ENCODE measurements at regions not wholly inside any gene's neighbourhood (a gene's known extent, or its start where the extent isn't known, plus 50 kb on each side); places are given as distances from the start of the nearest gene placed in this dataset.

- H2AFZ ChIP-seq (replicated peaks) = no peak overlapping the region
- H3K36me3 ChIP-seq = no peaks in the 10 kb centered on the region
- H3K9ac ChIP-seq = no peak overlapping the region
- Mint-ChIP-seq H3K4me1 (peaks cover 28% of the 10 kb centered on the region), H3K4me3 (no peak overlapping the region), H3K36me3 (no peaks in the 10 kb centered on the region), H3K27ac (no peak overlapping the region), H3K27me3 (ENCODE audit: insufficient read depth, low read depth) (peaks cover 2% of the 10 kb centered on the region), H3K9me3 (no peaks in the 10 kb centered on the region)
- H4K20me1 ChIP-seq (ENCODE audit: low read depth) = no peaks in the 10 kb centered on the region
- H3K27me3 ChIP-seq = no peaks in the 10 kb centered on the region
- no peak overlapping the region for H3K27ac ChIP-seq
- no peaks in the 10 kb centered on the region for H3F3A ChIP-seq (ENCODE audit: low read depth)
- TF ChIP-seq CTCF (IDR thresholded peaks at IDR 0.05) (no peak), EZH2 (IDR thresholded peaks at IDR 0.05) (no peak), EZH2phosphoT487 (IDR thresholded peaks at IDR 0.05) (no peak)
- H3K4me3 ChIP-seq = no peak overlapping the region
- no peak for DNase-seq (ENCODE audit: low spot score)
- peaks cover 7% of the 10 kb centered on the region for H3K4me1 ChIP-seq
- H3K79me2 ChIP-seq (ENCODE audit: low read depth) = no peaks in the 10 kb centered on the region
- H3K4me2 ChIP-seq = no peak overlapping the region
- no peaks in the 10 kb centered on the region for H3K9me3 ChIP-seq (ENCODE audit: low read depth)
These were observed 180.1 kb downstream of the EN1 start for GRCh38 chr2:118667348-118667747.

DNA sequence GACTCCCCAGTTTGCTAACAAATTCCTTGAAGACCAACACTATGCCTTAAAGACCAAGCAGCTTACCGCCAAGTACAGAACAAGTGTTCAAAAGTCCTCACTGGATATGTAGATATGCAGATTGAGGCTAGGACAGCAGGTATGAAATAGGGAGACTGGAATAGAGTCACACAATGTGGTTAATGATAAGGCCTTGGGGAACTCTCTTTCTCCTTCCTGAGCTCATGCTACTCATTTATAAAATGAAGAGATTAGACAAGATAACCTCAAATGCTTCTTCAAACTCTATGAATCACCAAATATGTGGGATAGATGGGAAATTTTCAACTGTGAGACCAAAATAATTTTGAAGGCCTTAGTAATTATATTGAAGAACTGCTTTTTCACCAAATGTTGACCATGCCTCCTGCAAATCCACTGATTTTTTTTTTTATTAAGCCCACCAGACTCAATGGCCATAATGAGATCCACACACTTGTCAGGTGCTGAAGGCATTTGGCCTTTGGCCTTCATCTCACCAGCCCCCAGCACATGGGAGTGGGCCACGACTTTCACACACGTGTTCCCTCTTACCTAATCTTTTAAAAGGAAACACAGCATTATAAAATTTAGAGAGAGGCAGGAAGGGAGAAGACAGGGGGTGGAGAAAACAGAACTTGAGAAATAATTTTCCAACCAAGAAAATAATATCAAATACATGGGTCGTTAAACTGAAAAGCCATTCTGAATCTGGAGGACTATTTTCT, 181.5 kb downstream of the EN1 start:
- no peaks in the 10 kb centered on the region for H3K9me3 Mint-ChIP-seq
- Histone ChIP-seq H3K9ac (no peak overlapping the region), H3K4me3 (no peak overlapping the region), H3K27me3 (no peaks in the 10 kb centered on the region), H2AFZ (replicated peaks) (no peak overlapping the region), H3K27ac (no peak overlapping the region), H3K79me2 (ENCODE audit: low read depth) (no peaks in the 10 kb centered on the region), H4K20me1 (ENCODE audit: low read depth) (no peaks in the 10 kb centered on the region), H3K36me3 (no peaks in the 10 kb centered on the region), H3K4me2 (no peak overlapping the region), H3F3A (ENCODE audit: low read depth) (no peaks in the 10 kb centered on the region), H3K9me3 (ENCODE audit: low read depth) (no peaks in the 10 kb centered on the region), H3K4me1 (peaks cover 7% of the 10 kb centered on the region)
- H3K27me3 Mint-ChIP-seq (ENCODE audit: insufficient read depth, low read depth) = no peaks in the 10 kb centered on the region
- no peak overlapping the region for H3K27ac Mint-ChIP-seq
- no peaks in the 10 kb centered on the region for H3K36me3 Mint-ChIP-seq
- no peak overlapping the region for H3K4me3 Mint-ChIP-seq
- TF ChIP-seq EZH2 (IDR thresholded peaks at IDR 0.05) (no peak), EZH2phosphoT487 (IDR thresholded peaks at IDR 0.05) (no peak), CTCF (IDR thresholded peaks at IDR 0.05) (no peak)
- peaks cover 21% of the 10 kb centered on the region for H3K4me1 Mint-ChIP-seq
- no peak for DNase-seq (ENCODE audit: low spot score)

DNA sequence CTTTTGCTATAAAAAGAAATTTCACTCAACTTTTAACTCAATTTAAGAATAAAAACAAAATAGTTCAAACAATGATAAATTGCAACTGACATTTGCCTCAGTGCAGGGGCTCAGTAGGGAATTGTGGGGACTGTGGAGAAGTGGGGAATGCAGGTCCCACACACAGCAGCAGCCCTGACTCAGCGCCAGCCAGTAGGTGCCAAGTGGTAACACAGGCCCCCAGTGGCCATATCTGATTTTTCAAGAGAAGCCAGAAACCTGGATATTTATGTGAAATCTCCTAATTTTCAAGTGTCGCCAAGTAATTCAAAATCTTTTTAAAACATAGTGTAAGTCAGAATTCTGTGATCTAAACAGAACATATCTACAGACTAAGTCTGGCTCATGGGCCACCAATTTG, 186.3 kb downstream of the EN1 start:
- Mint-ChIP-seq H3K36me3 (no peaks in the 10 kb centered on the region), H3K27ac (no peak overlapping the region), H3K9me3 (no peaks in the 10 kb centered on the region), H3K27me3 (ENCODE audit: insufficient read depth, low read depth) (no peaks in the 10 kb centered on the region), H3K4me1 (no peaks in the 10 kb centered on the region), H3K4me3 (no peak overlapping the region)
- H3K36me3 ChIP-seq = no peaks in the 10 kb centered on the region
- no peaks in the 10 kb centered on the region for H3K27me3 ChIP-seq
- H3K79me2 ChIP-seq (ENCODE audit: low read depth) = no peaks in the 10 kb centered on the region
- H4K20me1 ChIP-seq (ENCODE audit: low read depth) = no peaks in the 10 kb centered on the region
- no peaks in the 10 kb centered on the region for H3K9me3 ChIP-seq (ENCODE audit: low read depth)
- TF ChIP-seq EZH2phosphoT487 (IDR thresholded peaks at IDR 0.05) (no peak), CTCF (IDR thresholded peaks at IDR 0.05) (peak; percentile 21)
- H3K4me3 ChIP-seq = no peak overlapping the region
- H3K27ac ChIP-seq = no peak overlapping the region
- H3K4me1 ChIP-seq = no peaks in the 10 kb centered on the region
- no peaks in the 10 kb centered on the region for H3F3A ChIP-seq (ENCODE audit: low read depth)
- DNase-seq (ENCODE audit: low spot score) = no peak
- no peak overlapping the region for H3K9ac ChIP-seq
- H2AFZ ChIP-seq (replicated peaks) = no peak overlapping the region
- no peak overlapping the region for H3K4me2 ChIP-seq

Data from neural progenitor cell (in vitro differentiated cells).